MM.1S (cell line): ENCODE measurements at regions not wholly inside any gene's neighbourhood (a gene's known extent, or its start where the extent isn't known, plus 50 kb on each side); places are given as distances from the start of the nearest gene placed in this dataset.

Experiments
- DNase-seq: peaks from one replicate; pipeline ENCODE4 v3.0.0-alpha.2; 2015
- H2AFZ ChIP-seq: fragments of 300-600 bp; sonication (generic); 2 replicates; pipeline ENCODE4 v1.6.0; 2016; ENCODE audit warnings: antibody characterized with exemption, low read length
- H3F3A ChIP-seq: fragments of 300-600 bp; sonication (generic); 2 replicates; pipeline ENCODE4 v1.6.1; 2016; ENCODE audit warnings: mild to moderate bottlenecking, antibody characterized with exemption, low read length, moderate library complexity, mixed read lengths; ENCODE audit not compliant: insufficient read depth
- H3K27ac ChIP-seq: fragments of 300-600 bp; sonication (generic); 2 replicates; pipeline ENCODE4 v1.5.1; 2016; ENCODE audit warnings: mild to moderate bottlenecking, low read length
- H3K27me3 ChIP-seq: fragments of 300-600 bp; sonication (generic); replicated peaks from 2 replicates; pipeline ENCODE4 v1.6.0; 2016; ENCODE audit warnings: low read length; ENCODE audit not compliant: insufficient read depth
- H3K36me3 ChIP-seq: fragments of 300-600 bp; sonication (generic); replicated peaks from 2 replicates; pipeline ENCODE4 v1.6.1; 2016; ENCODE audit warnings: mild to moderate bottlenecking, low read length, mixed read lengths; ENCODE audit not compliant: insufficient read depth
- H3K4me1 ChIP-seq: fragments of 300-600 bp; sonication (generic); 2 replicates; pipeline ENCODE4 v1.6.1; 2016; ENCODE audit warnings: low read length, mixed read lengths
- H3K4me2 ChIP-seq: fragments of 300-600 bp; sonication (generic); 2 replicates; pipeline ENCODE4 v1.6.0; 2016; ENCODE audit warnings: low read depth, low read length
- H3K4me3 ChIP-seq: fragments of 300-600 bp; sonication (generic); 2 replicates; pipeline ENCODE4 v1.5.1; 2016; ENCODE audit warnings: low read length, mixed read lengths
- H3K79me2 ChIP-seq: fragments of 300-600 bp; sonication (generic); 2 replicates; pipeline ENCODE4 v1.6.1; 2016; ENCODE audit warnings: mixed run types, low read length, mixed read lengths
- H3K9ac ChIP-seq: fragments of 300-600 bp; sonication (generic); 2 replicates; pipeline ENCODE4 v1.6.1; 2016; ENCODE audit warnings: low read length, mixed read lengths
- H3K9me2 ChIP-seq: fragments of 300-600 bp; sonication (generic); replicated peaks from 2 replicates; pipeline ENCODE4 v1.6.1; 2016; ENCODE audit warnings: mild to moderate bottlenecking, low read length, mixed read lengths; ENCODE audit not compliant: insufficient read depth
- H3K9me3 ChIP-seq: fragments of 300-600 bp; sonication (generic); replicated peaks from 2 replicates; pipeline ENCODE4 v1.6.1; 2016; ENCODE audit warnings: mild to moderate bottlenecking, low read length, mixed read lengths; ENCODE audit not compliant: insufficient read depth
- H4K20me1 ChIP-seq: fragments of 300-600 bp; sonication (generic); 2 replicates; pipeline ENCODE4 v1.6.1; 2016; ENCODE audit warnings: mild to moderate bottlenecking, low read length, moderate library complexity, mixed read lengths; ENCODE audit not compliant: insufficient read depth
- CTCF ChIP-seq: fragments of 300-600 bp; sonication (generic); IDR thresholded peaks from 2 replicates; pipeline ENCODE4 v1.5.1; 2016; ENCODE audit warnings: antibody characterized with exemption, low read length, mixed read lengths
- EZH2 ChIP-seq: fragments of 300-600 bp; sonication (generic); optimal IDR thresholded peaks from 2 replicates; pipeline ENCODE3; 2017; ENCODE audit warnings: low read depth, mild to moderate bottlenecking, antibody characterized with exemption, low read length, mixed read lengths
- EZH2phosphoT487 ChIP-seq: fragments of 300-600 bp; sonication (generic); IDR thresholded peaks from 2 replicates; pipeline ENCODE4 v1.6.1; 2018; ENCODE audit warnings: antibody characterized with exemption, low read length

- H3K27me3 ChIP-seq, result peaks cover 97% of the 10 kb centered on the region
- H3K9me3 ChIP-seq, result no peaks in the 10 kb centered on the region
- H3K4me2 ChIP-seq, result no peak overlapping the region
- no peaks in the 10 kb centered on the region for H3K79me2 ChIP-seq
- H4K20me1 ChIP-seq, result no peaks in the 10 kb centered on the region
- H3K4me1 ChIP-seq, result no peaks in the 10 kb centered on the region
- TF ChIP-seq CTCF, result no peak
- TF ChIP-seq EZH2, result no peak
- TF ChIP-seq EZH2phosphoT487, result no peak
- H3K4me3 ChIP-seq, result no peak overlapping the region
- no peaks in the 10 kb centered on the region for H3K36me3 ChIP-seq
- H3F3A ChIP-seq, result no peaks in the 10 kb centered on the region
- no peak overlapping the region for H2AFZ ChIP-seq
- no peaks in the 10 kb centered on the region for H3K9me2 ChIP-seq
- no peak overlapping the region for H3K9ac ChIP-seq
- H3K27ac ChIP-seq, result no peak overlapping the region
- no peak for DNase-seq
Observed at GRCh38 chr5:176740702-176741496, 69.5 kb upstream of the UNC5A start.

GRCh38 chr5:176741561-176742211 is 68.7 kb upstream of the UNC5A start:
- no peak for TF ChIP-seq CTCF
- TF ChIP-seq EZH2, result no peak
- no peak for TF ChIP-seq EZH2phosphoT487
- no peak overlapping the region for H3K27ac ChIP-seq
- DNase-seq, result no peak
- H3K9me3 ChIP-seq, result no peaks in the 10 kb centered on the region
- no peaks in the 10 kb centered on the region for H4K20me1 ChIP-seq
- H3K9me2 ChIP-seq, result no peaks in the 10 kb centered on the region
- H2AFZ ChIP-seq, result no peak overlapping the region
- no peaks in the 10 kb centered on the region for H3K36me3 ChIP-seq
- H3K4me1 ChIP-seq, result no peaks in the 10 kb centered on the region
- peaks cover 95% of the 10 kb centered on the region for H3K27me3 ChIP-seq
- no peak overlapping the region for H3K4me3 ChIP-seq
- no peak overlapping the region for H3K9ac ChIP-seq
- no peaks in the 10 kb centered on the region for H3F3A ChIP-seq
- no peaks in the 10 kb centered on the region for H3K79me2 ChIP-seq
- H3K4me2 ChIP-seq, result no peak overlapping the region

- H3K4me2 ChIP-seq, result no peak overlapping the region
- no peaks in the 10 kb centered on the region for H3K4me1 ChIP-seq
- H3K36me3 ChIP-seq, result no peaks in the 10 kb centered on the region
- no peak overlapping the region for H2AFZ ChIP-seq
- no peaks in the 10 kb centered on the region for H3F3A ChIP-seq
- no peaks in the 10 kb centered on the region for H3K79me2 ChIP-seq
- DNase-seq, result no peak
- H3K9ac ChIP-seq, result no peak overlapping the region
- H3K9me3 ChIP-seq, result no peaks in the 10 kb centered on the region
- no peak overlapping the region for H3K27ac ChIP-seq
- no peak for TF ChIP-seq EZH2phosphoT487
- TF ChIP-seq EZH2, result no peak
- no peak for TF ChIP-seq CTCF
- no peaks in the 10 kb centered on the region for H4K20me1 ChIP-seq
- H3K4me3 ChIP-seq, result no peak overlapping the region
- H3K9me2 ChIP-seq, result no peaks in the 10 kb centered on the region
- H3K27me3 ChIP-seq, result peaks cover 95% of the 10 kb centered on the region
Observed at GRCh38 chr5:176742246-176743105, 67.9 kb upstream of the UNC5A start.
